Calu3 (cell line): ENCODE measurements at regions not wholly inside any gene's neighbourhood (a gene's known extent, or its start where the extent isn't known, plus 50 kb on each side); places are given as distances from the start of the nearest gene placed in this dataset.

Experiments used
- BruUV-seq: library from RNA; stranded (reverse); fragments of 400-500 nt; replicated peaks from 2 replicates; lab custom pipeline; 2021; lab: Mats Ljungman, UMichigan
- CTCF ChIA-PET: fragments of 300-600 bp; sonication (Branson Sonifier 250); formaldehyde crosslinking; loops from one replicate; lab custom pipeline; 2022; ENCODE audit warnings: antibody characterized with exemption; lab: Charles Lee
- DNase-seq: peaks from one replicate; pipeline ENCODE4 v3.0.0; 2022
- H3K27ac Mint-ChIP-seq: one replicate; pipeline ENCODE4 v1.8.0; 2022; ENCODE audit warnings: mixed read lengths; ENCODE audit not compliant: unreplicated experiment
- H3K27me3 Mint-ChIP-seq: one replicate; pipeline ENCODE4 v1.8.0; 2022; ENCODE audit warnings: mixed read lengths; ENCODE audit not compliant: unreplicated experiment
- H3K36me3 Mint-ChIP-seq: one replicate; pipeline ENCODE4 v1.8.0; 2022; ENCODE audit warnings: mild to moderate bottlenecking, moderate library complexity, mixed read lengths; ENCODE audit not compliant: insufficient read depth, unreplicated experiment
- H3K4me1 Mint-ChIP-seq: one replicate; pipeline ENCODE4 v1.8.0; 2022; ENCODE audit warnings: mild to moderate bottlenecking, low read depth, mixed read lengths; ENCODE audit not compliant: unreplicated experiment
- H3K4me3 Mint-ChIP-seq: one replicate; pipeline ENCODE4 v1.8.0; 2022; ENCODE audit warnings: mild to moderate bottlenecking, low read depth, moderate library complexity, mixed read lengths; ENCODE audit not compliant: unreplicated experiment
- H3K9me3 Mint-ChIP-seq: one replicate; pipeline ENCODE4 v1.8.0; 2022; ENCODE audit warnings: low read depth, mixed read lengths; ENCODE audit not compliant: unreplicated experiment
- intact Hi-C: fragments of 100-400 bp; cut with micrococcal nuclease; formaldehyde crosslinking; loops from one replicate; pipeline ENCODE4 v1.10.0; 2022; ENCODE audit not compliant: unreplicated experiment
- TF ChIP-seq, protein P1 (sequence below): fragments of 200-600 bp; IDR thresholded peaks from one replicate; pipeline ENCODE4 v1.8.0; 2022; ENCODE audit warnings: antibody characterized with exemption; ENCODE audit not compliant: unreplicated experiment

- no peaks in the 10 kb centered on the region for H3K36me3 Mint-ChIP-seq
- no peaks in the 10 kb centered on the region for H3K4me1 Mint-ChIP-seq
- H3K27me3 Mint-ChIP-seq = no peaks in the 10 kb centered on the region
- H3K27ac Mint-ChIP-seq = no peak overlapping the region
- H3K4me3 Mint-ChIP-seq = no peak overlapping the region
- BruUV-seq = no TSS peak
- CTCF ChIA-PET = no interaction called here
- no peak for DNase-seq
- H3K9me3 Mint-ChIP-seq = no peaks in the 10 kb centered on the region
- TF ChIP-seq, protein P1, sequence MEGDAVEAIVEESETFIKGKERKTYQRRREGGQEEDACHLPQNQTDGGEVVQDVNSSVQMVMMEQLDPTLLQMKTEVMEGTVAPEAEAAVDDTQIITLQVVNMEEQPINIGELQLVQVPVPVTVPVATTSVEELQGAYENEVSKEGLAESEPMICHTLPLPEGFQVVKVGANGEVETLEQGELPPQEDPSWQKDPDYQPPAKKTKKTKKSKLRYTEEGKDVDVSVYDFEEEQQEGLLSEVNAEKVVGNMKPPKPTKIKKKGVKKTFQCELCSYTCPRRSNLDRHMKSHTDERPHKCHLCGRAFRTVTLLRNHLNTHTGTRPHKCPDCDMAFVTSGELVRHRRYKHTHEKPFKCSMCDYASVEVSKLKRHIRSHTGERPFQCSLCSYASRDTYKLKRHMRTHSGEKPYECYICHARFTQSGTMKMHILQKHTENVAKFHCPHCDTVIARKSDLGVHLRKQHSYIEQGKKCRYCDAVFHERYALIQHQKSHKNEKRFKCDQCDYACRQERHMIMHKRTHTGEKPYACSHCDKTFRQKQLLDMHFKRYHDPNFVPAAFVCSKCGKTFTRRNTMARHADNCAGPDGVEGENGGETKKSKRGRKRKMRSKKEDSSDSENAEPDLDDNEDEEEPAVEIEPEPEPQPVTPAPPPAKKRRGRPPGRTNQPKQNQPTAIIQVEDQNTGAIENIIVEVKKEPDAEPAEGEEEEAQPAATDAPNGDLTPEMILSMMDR = no peak
- intact Hi-C loops = no loop called here
These were observed 75.2 kb upstream of the F13A1 start for GRCh38 chr6:6395581-6396197.

DNA sequence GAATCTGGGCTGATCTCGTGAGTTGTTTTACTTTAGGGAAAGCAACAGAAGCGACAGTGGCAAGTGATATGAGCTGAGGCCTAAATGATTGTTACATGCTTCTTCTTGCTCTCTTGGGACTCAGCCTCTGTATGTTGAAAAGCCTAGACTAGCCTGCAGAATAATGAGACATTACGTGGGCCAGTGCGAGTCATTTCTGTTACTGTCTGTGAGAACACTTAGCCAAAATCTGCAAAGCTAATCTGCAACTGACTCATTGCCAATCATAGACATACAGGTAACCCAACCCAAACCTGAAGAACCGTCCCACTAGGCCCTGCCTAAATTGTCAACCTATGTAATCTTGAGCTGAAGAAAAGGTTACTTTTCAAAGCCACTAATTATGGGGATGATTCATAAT, 77.4 kb upstream of the F13A1 start:
- H3K9me3 Mint-ChIP-seq = no peaks in the 10 kb centered on the region
- no peaks in the 10 kb centered on the region for H3K4me1 Mint-ChIP-seq
- H3K27me3 Mint-ChIP-seq = no peaks in the 10 kb centered on the region
- H3K36me3 Mint-ChIP-seq = no peaks in the 10 kb centered on the region
- CTCF ChIA-PET = no interaction called here
- H3K27ac Mint-ChIP-seq = no peak overlapping the region
- TF ChIP-seq, protein P1 = no peak
- H3K4me3 Mint-ChIP-seq = no peak overlapping the region
- DNase-seq = no peak
- intact Hi-C loops = no loop called here
- no TSS peak for BruUV-seq

GRCh38 chr6:6399568-6399967, 79.1 kb upstream of the F13A1 start:
- Mint-ChIP-seq H3K27me3 (no peaks in the 10 kb centered on the region), H3K4me1 (no peaks in the 10 kb centered on the region), H3K27ac (no peak overlapping the region), H3K9me3 (no peaks in the 10 kb centered on the region), H3K4me3 (no peak overlapping the region), H3K36me3 (no peaks in the 10 kb centered on the region)
- intact Hi-C loops = no loop called here
- TF ChIP-seq, protein P1 = no peak
- CTCF ChIA-PET = no interaction called here
- no peak for DNase-seq
- no TSS peak for BruUV-seq

GRCh38 chr6:6401401-6401800, 80.9 kb upstream of the F13A1 start:
- Mint-ChIP-seq H3K9me3 (no peaks in the 10 kb centered on the region), H3K36me3 (no peaks in the 10 kb centered on the region), H3K27ac (no peak overlapping the region), H3K4me1 (no peaks in the 10 kb centered on the region), H3K4me3 (no peak overlapping the region), H3K27me3 (no peaks in the 10 kb centered on the region)
- no peak for DNase-seq
- no TSS peak for BruUV-seq
- intact Hi-C loops = no loop called here
- TF ChIP-seq, protein P1 = no peak
- CTCF ChIA-PET = no interaction called here
